ENCODE measurements at regions not wholly inside any gene's neighbourhood (a gene's known extent, or its start where the extent isn't known, plus 50 kb on each side); places are given as distances from the start of the nearest gene placed in this dataset.

GRCh38 chr5:89596821-89597220, 713.8 kb upstream of the MEF2C start (continued):
- TF ChIP-seq, protein P1, sequence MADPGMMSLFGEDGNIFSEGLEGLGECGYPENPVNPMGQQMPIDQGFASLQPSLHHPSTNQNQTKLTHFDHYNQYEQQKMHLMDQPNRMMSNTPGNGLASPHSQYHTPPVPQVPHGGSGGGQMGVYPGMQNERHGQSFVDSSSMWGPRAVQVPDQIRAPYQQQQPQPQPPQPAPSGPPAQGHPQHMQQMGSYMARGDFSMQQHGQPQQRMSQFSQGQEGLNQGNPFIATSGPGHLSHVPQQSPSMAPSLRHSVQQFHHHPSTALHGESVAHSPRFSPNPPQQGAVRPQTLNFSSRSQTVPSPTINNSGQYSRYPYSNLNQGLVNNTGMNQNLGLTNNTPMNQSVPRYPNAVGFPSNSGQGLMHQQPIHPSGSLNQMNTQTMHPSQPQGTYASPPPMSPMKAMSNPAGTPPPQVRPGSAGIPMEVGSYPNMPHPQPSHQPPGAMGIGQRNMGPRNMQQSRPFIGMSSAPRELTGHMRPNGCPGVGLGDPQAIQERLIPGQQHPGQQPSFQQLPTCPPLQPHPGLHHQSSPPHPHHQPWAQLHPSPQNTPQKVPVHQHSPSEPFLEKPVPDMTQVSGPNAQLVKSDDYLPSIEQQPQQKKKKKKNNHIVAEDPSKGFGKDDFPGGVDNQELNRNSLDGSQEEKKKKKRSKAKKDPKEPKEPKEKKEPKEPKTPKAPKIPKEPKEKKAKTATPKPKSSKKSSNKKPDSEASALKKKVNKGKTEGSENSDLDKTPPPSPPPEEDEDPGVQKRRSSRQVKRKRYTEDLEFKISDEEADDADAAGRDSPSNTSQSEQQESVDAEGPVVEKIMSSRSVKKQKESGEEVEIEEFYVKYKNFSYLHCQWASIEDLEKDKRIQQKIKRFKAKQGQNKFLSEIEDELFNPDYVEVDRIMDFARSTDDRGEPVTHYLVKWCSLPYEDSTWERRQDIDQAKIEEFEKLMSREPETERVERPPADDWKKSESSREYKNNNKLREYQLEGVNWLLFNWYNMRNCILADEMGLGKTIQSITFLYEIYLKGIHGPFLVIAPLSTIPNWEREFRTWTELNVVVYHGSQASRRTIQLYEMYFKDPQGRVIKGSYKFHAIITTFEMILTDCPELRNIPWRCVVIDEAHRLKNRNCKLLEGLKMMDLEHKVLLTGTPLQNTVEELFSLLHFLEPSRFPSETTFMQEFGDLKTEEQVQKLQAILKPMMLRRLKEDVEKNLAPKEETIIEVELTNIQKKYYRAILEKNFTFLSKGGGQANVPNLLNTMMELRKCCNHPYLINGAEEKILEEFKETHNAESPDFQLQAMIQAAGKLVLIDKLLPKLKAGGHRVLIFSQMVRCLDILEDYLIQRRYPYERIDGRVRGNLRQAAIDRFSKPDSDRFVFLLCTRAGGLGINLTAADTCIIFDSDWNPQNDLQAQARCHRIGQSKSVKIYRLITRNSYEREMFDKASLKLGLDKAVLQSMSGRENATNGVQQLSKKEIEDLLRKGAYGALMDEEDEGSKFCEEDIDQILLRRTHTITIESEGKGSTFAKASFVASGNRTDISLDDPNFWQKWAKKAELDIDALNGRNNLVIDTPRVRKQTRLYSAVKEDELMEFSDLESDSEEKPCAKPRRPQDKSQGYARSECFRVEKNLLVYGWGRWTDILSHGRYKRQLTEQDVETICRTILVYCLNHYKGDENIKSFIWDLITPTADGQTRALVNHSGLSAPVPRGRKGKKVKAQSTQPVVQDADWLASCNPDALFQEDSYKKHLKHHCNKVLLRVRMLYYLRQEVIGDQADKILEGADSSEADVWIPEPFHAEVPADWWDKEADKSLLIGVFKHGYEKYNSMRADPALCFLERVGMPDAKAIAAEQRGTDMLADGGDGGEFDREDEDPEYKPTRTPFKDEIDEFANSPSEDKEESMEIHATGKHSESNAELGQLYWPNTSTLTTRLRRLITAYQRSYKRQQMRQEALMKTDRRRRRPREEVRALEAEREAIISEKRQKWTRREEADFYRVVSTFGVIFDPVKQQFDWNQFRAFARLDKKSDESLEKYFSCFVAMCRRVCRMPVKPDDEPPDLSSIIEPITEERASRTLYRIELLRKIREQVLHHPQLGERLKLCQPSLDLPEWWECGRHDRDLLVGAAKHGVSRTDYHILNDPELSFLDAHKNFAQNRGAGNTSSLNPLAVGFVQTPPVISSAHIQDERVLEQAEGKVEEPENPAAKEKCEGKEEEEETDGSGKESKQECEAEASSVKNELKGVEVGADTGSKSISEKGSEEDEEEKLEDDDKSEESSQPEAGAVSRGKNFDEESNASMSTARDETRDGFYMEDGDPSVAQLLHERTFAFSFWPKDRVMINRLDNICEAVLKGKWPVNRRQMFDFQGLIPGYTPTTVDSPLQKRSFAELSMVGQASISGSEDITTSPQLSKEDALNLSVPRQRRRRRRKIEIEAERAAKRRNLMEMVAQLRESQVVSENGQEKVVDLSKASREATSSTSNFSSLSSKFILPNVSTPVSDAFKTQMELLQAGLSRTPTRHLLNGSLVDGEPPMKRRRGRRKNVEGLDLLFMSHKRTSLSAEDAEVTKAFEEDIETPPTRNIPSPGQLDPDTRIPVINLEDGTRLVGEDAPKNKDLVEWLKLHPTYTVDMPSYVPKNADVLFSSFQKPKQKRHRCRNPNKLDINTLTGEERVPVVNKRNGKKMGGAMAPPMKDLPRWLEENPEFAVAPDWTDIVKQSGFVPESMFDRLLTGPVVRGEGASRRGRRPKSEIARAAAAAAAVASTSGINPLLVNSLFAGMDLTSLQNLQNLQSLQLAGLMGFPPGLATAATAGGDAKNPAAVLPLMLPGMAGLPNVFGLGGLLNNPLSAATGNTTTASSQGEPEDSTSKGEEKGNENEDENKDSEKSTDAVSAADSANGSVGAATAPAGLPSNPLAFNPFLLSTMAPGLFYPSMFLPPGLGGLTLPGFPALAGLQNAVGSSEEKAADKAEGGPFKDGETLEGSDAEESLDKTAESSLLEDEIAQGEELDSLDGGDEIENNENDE (IDR thresholded peaks at IDR 0.05; ENCODE audit: insufficient replicate concordance, low read length), result no peak
- no peak for TF ChIP-seq YY1 (IDR thresholded peaks at IDR 0.05; ENCODE audit: low read depth, low read length)
- TF ChIP-seq BRCA1 (IDR thresholded peaks at IDR 0.05; ENCODE audit: low read depth, low read length), result no peak
- no peak for TF ChIP-seq GTF2F1 (IDR thresholded peaks at IDR 0.05; ENCODE audit: borderline replicate concordance, low read depth, low read length)
- TF ChIP-seq NRF1 (IDR thresholded peaks at IDR 0.05; ENCODE audit: low read depth, low read length), result no peak
- TF ChIP-seq EZH2 (IDR thresholded peaks at IDR 0.05; ENCODE audit: low read depth, low read length, severe bottlenecking), result no peak
- TF ChIP-seq SP4 (IDR thresholded peaks at IDR 0.05; ENCODE audit: low read length), result no peak
- no peak for TF ChIP-seq SAP30 (IDR thresholded peaks at IDR 0.05; ENCODE audit: insufficient read depth, insufficient replicate concordance, low read length)
- no peak for TF ChIP-seq TEAD4 (IDR thresholded peaks at IDR 0.05; ENCODE audit: low read depth, low read length)
- no peak for TF ChIP-seq JUN (IDR thresholded peaks at IDR 0.05; ENCODE audit: low read depth, low read length)
- TF ChIP-seq BACH1 (IDR thresholded peaks at IDR 0.05; ENCODE audit: low read length), result no peak
